Upper lobe of right lung (tissue), 1 donor: ENCODE measurements at regions not wholly inside any gene's neighbourhood (a gene's known extent, or its start where the extent isn't known, plus 50 kb on each side); places are given as distances from the start of the nearest gene placed in this dataset.

Experiments
- ATAC-seq: fragments of 200-7000 bp; cut with Tn5 transposase; one replicate; pipeline ENCODE4 v1.9.1; 2020; ENCODE audit warnings: mild to moderate bottlenecking, moderate library complexity
- DNase-seq: peaks from one replicate; pipeline ENCODE4 v3.0.0-alpha.2; 2020
- H3K27ac ChIP-seq: fragments of 200-600 bp; one replicate; pipeline ENCODE4 v1.8.0; 2022
- H3K27me3 ChIP-seq: fragments of 200-600 bp; one replicate; pipeline ENCODE4 v1.8.0; 2022; ENCODE audit warnings: mild to moderate bottlenecking
- H3K36me3 ChIP-seq: fragments of 200-600 bp; one replicate; pipeline ENCODE4 v1.8.0; 2022
- H3K4me1 ChIP-seq: fragments of 200-600 bp; one replicate; pipeline ENCODE4 v1.8.0; 2022
- H3K4me3 ChIP-seq: fragments of 200-600 bp; one replicate; pipeline ENCODE4 v1.8.0; 2022; ENCODE audit warnings: mild to moderate bottlenecking
- H3K9me3 ChIP-seq: fragments of 200-600 bp; one replicate; pipeline ENCODE4 v1.8.0; 2022
- intact Hi-C: fragments of 100-400 bp; cut with DNase I; formaldehyde crosslinking; loops from one replicate; pipeline ENCODE4 v1.11.0; 2022
- TF ChIP-seq, protein P1 (sequence below): fragments of 200-600 bp; IDR thresholded peaks from one replicate; pipeline ENCODE4 v1.8.0; 2022; ENCODE audit warnings: antibody characterized with exemption
- donor health status: DM: no; HTN: yes; CAD: no; lungs with severe emphysema.

DNA sequence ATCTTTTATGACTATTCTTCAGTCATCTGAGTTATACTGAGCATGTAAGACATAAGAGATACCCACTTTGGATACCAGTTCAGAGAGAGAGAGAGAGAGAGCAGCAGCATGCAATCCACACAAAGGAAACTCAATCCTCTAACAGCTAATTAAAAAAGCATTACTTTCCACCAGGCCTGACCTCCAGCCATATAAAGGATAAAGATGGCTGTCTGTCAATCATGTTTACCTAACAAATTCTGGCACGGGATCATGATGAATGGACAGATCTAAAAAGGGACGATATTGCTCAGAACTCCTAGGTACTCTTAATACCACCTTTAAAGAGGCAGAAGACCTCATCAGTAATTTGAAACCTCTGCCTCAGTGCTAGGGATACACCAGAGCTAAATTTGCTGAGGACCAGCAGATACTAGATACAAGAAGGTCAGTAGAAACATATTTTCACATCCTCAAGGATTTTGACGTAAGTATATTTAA, 159.2 kb downstream of the RPS12 start:
- H3K4me1 ChIP-seq, result no peaks in the 10 kb centered on the region
- H3K4me3 ChIP-seq, result no peak overlapping the region
- H3K9me3 ChIP-seq, result no peaks in the 10 kb centered on the region
- no peak overlapping the region for H3K27ac ChIP-seq
- no peaks in the 10 kb centered on the region for H3K36me3 ChIP-seq
- TF ChIP-seq, protein P1, sequence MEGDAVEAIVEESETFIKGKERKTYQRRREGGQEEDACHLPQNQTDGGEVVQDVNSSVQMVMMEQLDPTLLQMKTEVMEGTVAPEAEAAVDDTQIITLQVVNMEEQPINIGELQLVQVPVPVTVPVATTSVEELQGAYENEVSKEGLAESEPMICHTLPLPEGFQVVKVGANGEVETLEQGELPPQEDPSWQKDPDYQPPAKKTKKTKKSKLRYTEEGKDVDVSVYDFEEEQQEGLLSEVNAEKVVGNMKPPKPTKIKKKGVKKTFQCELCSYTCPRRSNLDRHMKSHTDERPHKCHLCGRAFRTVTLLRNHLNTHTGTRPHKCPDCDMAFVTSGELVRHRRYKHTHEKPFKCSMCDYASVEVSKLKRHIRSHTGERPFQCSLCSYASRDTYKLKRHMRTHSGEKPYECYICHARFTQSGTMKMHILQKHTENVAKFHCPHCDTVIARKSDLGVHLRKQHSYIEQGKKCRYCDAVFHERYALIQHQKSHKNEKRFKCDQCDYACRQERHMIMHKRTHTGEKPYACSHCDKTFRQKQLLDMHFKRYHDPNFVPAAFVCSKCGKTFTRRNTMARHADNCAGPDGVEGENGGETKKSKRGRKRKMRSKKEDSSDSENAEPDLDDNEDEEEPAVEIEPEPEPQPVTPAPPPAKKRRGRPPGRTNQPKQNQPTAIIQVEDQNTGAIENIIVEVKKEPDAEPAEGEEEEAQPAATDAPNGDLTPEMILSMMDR, result no peak
- no peak for DNase-seq
- H3K27me3 ChIP-seq, result peaks cover 6% of the 10 kb centered on the region
- intact Hi-C loops, result no loop called here
- no peak for ATAC-seq

DNA sequence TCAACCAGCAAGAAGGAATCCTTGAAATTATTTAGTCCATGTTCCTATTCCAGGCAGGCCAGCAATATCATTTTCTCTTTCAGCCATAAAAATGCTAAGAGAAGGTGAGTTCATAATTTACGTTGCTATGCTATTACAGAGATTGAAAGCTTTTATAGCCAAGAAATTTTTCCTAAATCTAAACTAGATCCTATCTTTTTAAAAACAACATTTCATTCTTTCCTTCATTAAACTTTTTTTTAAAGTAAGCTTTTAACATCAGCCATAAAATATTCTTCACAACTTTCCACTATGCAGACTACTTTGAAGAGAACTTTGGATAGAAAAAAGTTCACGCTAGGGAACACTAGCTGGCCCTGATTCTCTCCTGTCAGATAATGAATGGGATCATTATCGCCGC, 159.8 kb downstream of the RPS12 start:
- Histone ChIP-seq H3K4me1 (no peaks in the 10 kb centered on the region), H3K27me3 (peaks cover 6% of the 10 kb centered on the region), H3K27ac (no peak overlapping the region), H3K36me3 (no peaks in the 10 kb centered on the region), H3K4me3 (no peak overlapping the region), H3K9me3 (no peaks in the 10 kb centered on the region)
- ATAC-seq (no peak), DNase-seq (no peak)
- TF ChIP-seq, protein P1, result no peak
- intact Hi-C loops, result no loop called here

DNA sequence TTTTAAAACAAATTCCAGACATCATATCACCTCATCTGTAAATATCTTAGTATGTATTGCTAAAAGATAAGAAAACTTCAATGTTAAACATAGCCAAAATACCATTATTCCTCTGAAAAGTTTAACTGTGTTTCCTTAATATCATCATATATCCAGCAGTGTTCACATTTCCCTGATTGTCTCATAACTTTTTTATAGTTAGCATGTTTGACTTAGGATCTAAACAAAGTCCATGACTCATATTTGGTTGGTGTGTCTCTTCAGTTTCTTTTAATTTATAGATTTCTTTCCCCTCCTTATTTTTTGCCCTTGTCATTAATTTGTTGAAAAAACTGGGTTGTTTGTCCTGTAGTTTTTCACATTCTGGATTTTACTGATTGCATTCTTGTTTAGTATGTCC, 163.0 kb downstream of the RPS12 start:
- ATAC-seq, result no peak
- Histone ChIP-seq H3K27ac (no peak overlapping the region), H3K36me3 (no peaks in the 10 kb centered on the region), H3K27me3 (peaks cover 6% of the 10 kb centered on the region), H3K4me1 (no peaks in the 10 kb centered on the region), H3K9me3 (no peaks in the 10 kb centered on the region), H3K4me3 (no peak overlapping the region)
- TF ChIP-seq, protein P1, result no peak
- intact Hi-C loops, result no loop called here
- DNase-seq, result no peak

DNA sequence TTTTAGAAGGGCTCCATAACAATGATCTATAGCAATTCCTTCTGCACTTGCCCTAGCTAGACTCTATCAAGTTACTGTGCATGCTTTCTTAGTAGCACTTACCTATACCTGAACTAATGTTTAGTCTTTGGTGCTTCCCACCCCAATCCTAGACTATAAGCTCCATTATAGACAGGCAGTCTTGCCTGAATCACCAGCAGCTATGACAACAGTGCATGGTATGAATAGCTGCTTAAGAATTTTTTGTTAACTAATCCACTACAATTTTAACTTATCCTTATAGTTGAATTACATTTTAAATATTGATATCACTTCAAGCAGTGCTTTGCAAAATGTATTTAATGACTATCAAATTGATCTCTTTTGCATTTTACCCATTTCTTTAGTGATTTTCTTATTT, 164.3 kb downstream of the RPS12 start:
- no peak for DNase-seq
- H3K4me3 ChIP-seq, result no peak overlapping the region
- TF ChIP-seq, protein P1, result no peak
- intact Hi-C loops, result no loop called here
- H3K9me3 ChIP-seq, result no peaks in the 10 kb centered on the region
- peaks cover 6% of the 10 kb centered on the region for H3K27me3 ChIP-seq
- no peaks in the 10 kb centered on the region for H3K4me1 ChIP-seq
- H3K36me3 ChIP-seq, result no peaks in the 10 kb centered on the region
- ATAC-seq, result no peak
- no peak overlapping the region for H3K27ac ChIP-seq

DNA sequence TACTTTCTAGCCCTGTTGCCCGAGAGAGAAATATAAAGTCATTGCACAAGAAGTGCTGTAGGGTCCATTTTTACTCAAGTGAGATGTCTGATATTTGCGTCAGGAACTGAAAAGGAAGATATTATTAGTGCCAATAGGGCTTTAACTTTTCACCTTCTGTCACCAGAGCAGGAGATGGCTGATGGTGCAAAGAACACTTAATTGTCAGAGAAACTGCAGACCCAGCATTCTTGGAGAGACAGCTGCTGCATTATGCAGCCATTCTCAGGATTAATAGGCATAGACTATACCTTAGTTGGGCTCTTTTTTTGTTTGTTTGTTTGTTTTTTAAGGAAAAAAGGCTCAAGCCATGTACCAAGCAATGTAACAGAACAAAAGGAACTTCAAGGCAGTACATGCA, 179.4 kb downstream of the RPS12 start:
- H3K9me3 ChIP-seq, result no peaks in the 10 kb centered on the region
- H3K27me3 ChIP-seq, result no peaks in the 10 kb centered on the region
- no peak overlapping the region for H3K4me3 ChIP-seq
- TF ChIP-seq, protein P1, result no peak
- H3K36me3 ChIP-seq, result no peaks in the 10 kb centered on the region
- DNase-seq, result no peak
- intact Hi-C loops, result no loop called here
- no peak overlapping the region for H3K27ac ChIP-seq
- no peak for ATAC-seq
- H3K4me1 ChIP-seq, result no peaks in the 10 kb centered on the region

DNA sequence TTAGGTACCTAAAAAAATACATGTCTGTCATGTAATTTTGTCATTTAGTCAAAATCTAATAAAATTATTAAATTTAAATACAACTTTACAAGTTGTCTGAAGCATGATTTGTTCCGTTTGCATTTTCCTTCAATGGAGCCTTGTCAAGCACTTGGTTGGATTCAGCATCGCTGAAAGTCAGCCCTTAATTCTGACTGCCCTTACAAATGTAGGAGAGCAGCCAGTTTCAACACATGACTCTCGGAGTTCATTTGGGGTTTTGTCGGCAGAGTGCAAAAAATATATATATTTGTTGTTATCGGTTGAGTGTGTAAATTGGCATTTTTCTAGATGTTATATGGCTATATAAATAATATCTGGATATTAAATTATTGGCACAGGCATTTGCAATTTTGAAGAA, 180.6 kb downstream of the RPS12 start:
- Histone ChIP-seq H3K9me3 (no peaks in the 10 kb centered on the region), H3K27me3 (no peaks in the 10 kb centered on the region), H3K4me3 (no peak overlapping the region), H3K36me3 (no peaks in the 10 kb centered on the region), H3K27ac (no peak overlapping the region), H3K4me1 (no peaks in the 10 kb centered on the region)
- ATAC-seq, result no peak
- TF ChIP-seq, protein P1, result no peak
- intact Hi-C loops, result no loop called here
- DNase-seq, result no peak
